Neural progenitor cell (in vitro differentiated cells): ENCODE measurements at regions not wholly inside any gene's neighbourhood (a gene's known extent, or its start where the extent isn't known, plus 50 kb on each side); places are given as distances from the start of the nearest gene placed in this dataset.

ENCODE experiments used
- CTCF ChIP-seq: fragments of 200-600 bp; sonication (generic); IDR thresholded peaks from 2 replicates; pipeline ENCODE4 v1.5.1; 2017; ENCODE audit warnings: antibody characterized with exemption, mild to moderate bottlenecking
- EZH2 ChIP-seq: fragments of 200-600 bp; sonication (generic); IDR thresholded peaks from 2 replicates; pipeline ENCODE4 v1.6.1; 2017; ENCODE audit warnings: antibody characterized with exemption, mild to moderate bottlenecking, moderate library complexity
- EZH2phosphoT487 ChIP-seq: fragments of 200-600 bp; sonication (generic); IDR thresholded peaks from 2 replicates; pipeline ENCODE4 v1.6.1; 2017; ENCODE audit warnings: antibody characterized with exemption

- TF ChIP-seq CTCF (no peak), EZH2 (no peak), EZH2phosphoT487 (no peak)
These were observed 620.5 kb upstream of the PKN2 start for GRCh38 chr1:88063605-88064004.
